GM12874 (cell line): ENCODE measurements at regions not wholly inside any gene's neighbourhood (a gene's known extent, or its start where the extent isn't known, plus 50 kb on each side); places are given as distances from the start of the nearest gene placed in this dataset.

ENCODE experiments used
- TF ChIP-seq, protein P1 (sequence below): IDR thresholded peaks from 2 replicates; pipeline ENCODE4 v1.5.1; 2011; ENCODE audit warnings: low read depth, mild to moderate bottlenecking, control low read depth, low read length, moderate library complexity; ENCODE audit not compliant: insufficient read depth

DNA sequence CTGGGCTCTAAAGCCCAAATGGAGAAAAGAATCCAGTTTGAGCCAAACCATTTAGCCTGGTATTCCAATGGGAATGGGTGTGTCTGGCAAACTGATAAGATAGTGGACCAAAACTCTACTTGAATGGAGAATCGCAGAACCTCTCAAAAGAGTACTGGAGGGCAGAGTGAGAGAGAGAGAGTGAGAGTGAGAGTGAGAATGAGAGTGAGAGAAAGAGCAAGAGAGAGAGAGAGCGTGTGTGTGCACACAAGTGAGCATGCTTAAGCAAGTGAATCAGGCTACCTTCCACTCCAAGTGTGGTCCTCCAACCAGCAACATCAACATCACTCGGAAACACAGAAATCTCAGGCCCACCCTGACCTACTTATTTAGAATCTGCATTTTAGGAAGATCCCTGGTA is 58.8 kb downstream of the UQCRFS1 start:
- TF ChIP-seq, protein P1, sequence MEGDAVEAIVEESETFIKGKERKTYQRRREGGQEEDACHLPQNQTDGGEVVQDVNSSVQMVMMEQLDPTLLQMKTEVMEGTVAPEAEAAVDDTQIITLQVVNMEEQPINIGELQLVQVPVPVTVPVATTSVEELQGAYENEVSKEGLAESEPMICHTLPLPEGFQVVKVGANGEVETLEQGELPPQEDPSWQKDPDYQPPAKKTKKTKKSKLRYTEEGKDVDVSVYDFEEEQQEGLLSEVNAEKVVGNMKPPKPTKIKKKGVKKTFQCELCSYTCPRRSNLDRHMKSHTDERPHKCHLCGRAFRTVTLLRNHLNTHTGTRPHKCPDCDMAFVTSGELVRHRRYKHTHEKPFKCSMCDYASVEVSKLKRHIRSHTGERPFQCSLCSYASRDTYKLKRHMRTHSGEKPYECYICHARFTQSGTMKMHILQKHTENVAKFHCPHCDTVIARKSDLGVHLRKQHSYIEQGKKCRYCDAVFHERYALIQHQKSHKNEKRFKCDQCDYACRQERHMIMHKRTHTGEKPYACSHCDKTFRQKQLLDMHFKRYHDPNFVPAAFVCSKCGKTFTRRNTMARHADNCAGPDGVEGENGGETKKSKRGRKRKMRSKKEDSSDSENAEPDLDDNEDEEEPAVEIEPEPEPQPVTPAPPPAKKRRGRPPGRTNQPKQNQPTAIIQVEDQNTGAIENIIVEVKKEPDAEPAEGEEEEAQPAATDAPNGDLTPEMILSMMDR, result no peak

DNA sequence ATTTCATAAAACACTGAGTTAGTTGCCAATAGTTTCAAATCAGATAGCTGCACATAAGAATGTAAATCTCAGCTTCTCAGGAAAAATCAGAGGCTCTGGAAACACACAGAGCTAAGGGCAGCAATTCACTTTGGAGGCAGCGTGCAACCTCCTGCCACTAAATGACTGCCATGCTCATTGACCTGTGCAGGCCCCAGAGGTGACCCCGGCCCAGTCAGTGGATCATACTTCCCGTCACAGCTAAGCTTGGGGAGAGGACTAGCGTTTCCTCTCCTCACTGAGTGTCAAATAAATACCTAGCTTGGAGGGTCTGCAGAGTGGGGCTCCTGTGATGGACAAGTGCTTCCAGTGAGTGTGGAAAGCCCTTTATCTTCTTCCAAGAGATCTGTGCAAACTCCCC is 67.2 kb downstream of the UQCRFS1 start:
- TF ChIP-seq, protein P1, result no peak

DNA sequence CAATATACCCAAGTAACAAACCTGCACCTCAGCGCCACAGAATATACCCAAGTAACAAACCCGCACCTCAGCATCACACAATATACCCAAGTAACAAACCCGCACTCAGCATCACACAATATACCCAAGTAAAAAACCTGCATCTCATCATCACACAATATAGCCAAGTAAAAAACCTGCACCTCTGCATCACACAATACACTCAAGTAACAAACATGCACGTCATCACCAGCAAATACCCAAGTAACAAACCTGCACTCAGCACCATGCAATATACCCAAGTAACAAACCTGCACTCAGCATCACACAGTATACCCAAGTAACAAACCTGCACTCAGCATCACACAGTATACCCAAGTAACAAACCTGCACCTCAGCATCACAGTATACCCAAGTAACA is 69.8 kb downstream of the UQCRFS1 start:
- TF ChIP-seq, protein P1, result no peak

DNA sequence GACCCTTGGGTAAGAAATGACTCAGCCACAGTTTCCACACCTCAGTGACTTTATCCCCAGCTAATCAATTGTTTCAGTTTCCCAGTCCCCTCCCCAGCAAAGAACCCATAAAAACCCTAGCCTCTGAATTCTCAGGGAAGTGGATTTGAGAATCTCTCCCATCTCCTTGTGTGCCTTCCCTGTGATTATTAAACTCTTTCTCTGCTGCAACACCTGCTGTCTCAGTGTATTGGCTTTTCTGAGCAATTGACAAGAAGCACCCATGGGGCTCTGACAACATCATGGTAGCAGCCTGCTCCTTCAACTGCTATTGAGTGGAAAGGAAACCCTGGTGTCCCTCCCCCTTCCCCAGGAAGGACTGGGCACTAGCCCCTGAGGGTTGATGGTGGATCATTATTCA is 73.7 kb downstream of the UQCRFS1 start:
- TF ChIP-seq, protein P1, result no peak

DNA sequence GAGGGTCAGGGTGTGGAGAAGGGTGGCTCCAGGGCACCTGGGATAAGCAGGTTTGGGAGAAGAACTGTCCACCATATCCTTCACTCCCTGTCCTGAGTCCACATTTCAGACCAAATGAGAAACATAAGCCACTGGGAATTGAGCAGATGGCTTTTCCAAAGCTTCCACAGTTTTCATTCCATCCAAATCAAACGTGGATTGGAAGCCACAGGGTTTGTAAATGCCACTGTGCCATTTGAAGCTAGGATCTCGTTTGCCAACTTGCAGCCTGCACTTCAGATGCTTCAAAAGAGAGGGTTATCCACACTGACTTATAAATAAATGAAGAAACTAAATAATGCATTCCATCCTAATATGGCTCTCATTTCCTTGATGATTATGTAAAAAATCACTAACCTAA is 81.5 kb downstream of the UQCRFS1 start:
- TF ChIP-seq, protein P1, result no peak

DNA sequence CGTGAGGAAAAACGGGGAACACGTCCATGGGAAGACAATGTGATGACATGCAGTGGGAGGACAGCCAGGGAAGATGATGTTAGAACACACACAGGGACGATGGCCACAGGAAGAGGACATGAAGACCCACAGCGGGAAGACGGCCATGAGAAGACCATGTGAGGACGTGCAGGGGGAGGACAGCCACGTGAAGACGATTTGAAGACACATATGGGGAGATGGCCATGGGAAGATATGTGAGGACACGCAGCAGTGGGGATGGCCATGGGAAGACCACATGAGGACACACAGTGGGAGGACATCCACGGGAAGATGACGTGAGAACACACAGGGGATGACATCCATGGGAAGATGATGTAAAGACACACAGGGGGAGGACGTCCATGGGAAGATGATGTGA is 83.8 kb downstream of the UQCRFS1 start:
- TF ChIP-seq, protein P1, result no peak

DNA sequence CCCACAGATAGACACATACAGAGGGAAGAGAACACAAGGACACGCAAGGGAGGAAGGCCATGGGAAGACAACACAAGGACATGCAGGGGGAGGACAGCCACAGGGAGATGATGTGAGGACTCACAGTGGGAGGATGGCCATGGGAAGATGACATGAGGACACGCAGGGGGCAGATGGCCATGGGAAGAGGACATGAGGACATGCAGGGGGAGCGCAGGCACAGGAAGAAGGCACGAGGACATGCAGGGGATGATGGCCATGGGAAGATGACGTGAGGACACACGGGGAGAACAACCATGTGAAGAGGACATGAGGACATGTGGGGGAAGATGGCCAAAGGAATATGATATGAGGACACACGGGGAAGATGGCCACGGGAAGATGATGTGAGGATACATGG is 84.7 kb downstream of the UQCRFS1 start:
- TF ChIP-seq, protein P1, result no peak

DNA sequence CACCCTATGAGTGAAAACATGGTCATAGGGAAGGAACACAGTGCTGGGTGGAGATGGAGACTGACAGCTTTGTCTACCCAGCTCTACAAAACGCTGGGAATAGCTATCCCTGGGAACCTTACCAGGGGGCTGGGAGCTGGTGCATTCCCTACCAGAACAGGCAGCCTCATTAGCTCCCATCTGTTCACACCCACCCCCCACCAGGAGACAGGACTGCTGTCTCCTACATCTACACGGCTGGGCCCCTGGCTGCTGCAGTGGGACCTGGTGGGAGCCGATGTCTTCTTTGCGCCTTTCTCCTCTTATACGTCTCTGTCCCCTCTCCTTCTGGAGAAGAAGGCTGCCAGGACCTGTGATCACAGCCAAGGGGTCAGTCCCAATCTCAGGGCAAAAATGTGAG is 90.8 kb downstream of the UQCRFS1 start:
- TF ChIP-seq, protein P1, result no peak
